ENCODE measurements at regions not wholly inside any gene's neighbourhood (a gene's known extent, or its start where the extent isn't known, plus 50 kb on each side); places are given as distances from the start of the nearest gene placed in this dataset.

DNA sequence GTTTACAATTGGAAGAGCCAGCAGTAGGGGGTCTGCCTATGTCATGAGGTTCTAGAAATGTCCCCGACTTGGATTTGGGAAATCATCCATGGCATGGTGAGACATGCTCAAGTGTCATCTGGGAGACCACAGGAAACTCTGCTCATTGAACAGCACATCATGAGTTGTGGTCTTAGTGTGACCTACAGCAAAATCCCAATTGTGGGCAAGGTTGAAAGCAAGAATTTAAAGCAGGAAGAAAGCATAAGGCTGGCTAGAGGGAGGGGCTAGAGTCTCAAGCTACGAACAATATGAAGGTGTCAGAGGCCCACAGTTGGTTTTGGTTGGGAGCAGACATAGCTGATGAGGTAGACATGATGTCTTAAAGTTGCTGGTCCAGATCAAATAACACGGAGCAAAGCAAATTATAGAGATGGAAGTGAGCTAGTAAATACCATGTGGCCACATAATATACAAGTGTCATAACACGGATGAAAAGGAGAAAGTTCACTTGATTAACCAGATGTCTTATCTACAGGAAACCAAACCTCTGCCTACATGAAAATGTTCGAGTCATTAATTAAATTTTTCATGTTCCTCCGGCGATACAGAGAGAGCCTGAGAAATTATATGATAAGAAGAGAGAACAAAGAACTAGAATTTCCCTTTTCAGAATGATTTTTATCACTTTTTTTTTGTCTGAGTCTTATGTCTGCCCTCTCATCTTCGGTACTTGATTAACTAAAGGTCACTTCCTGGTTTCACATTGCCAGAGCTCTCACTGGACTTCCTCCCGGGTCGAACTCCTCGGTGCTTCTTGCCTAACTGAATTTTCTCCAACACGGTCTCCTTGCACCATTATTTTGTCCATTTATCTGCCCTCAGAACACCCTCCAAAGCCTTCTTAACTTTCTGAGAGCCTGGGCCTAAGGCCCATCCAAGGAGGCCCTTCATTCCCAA is 67.5 kb upstream of the DUSP10 start:
- Histone ChIP-seq H3K4me3 (no peak overlapping the region), H3K9me3 (no peaks in the 10 kb centered on the region), H3K36me3 (no peaks in the 10 kb centered on the region), H3K27ac (no peak overlapping the region), H3K4me1 (no peaks in the 10 kb centered on the region), H3K27me3 (no peaks in the 10 kb centered on the region)
- WGBS, 2 donors (ENCODE audit: low coverage in 1 of 2): 50 to 55% methylated on average over 11 to 12 of the region's 12 CpGs
- no peak for TF ChIP-seq POLR2A (IDR thresholded peaks at IDR 0.05)
- no peak for TF ChIP-seq POLR2AphosphoS5 (IDR thresholded peaks at IDR 0.05)
- DNase-seq: no peak
- intact Hi-C loops (cut with DNase I; ENCODE audit: low total_unique reads) (no loop called here), in situ Hi-C loops (cut with MboI; ENCODE audit: low pct_ligation_motif_present in 1 of 4, low pct_unique_long_range_greater_than_20kb in 1 of 4, low sequenced_read_pairs in 3 of 4) (no loop called here)

DNA sequence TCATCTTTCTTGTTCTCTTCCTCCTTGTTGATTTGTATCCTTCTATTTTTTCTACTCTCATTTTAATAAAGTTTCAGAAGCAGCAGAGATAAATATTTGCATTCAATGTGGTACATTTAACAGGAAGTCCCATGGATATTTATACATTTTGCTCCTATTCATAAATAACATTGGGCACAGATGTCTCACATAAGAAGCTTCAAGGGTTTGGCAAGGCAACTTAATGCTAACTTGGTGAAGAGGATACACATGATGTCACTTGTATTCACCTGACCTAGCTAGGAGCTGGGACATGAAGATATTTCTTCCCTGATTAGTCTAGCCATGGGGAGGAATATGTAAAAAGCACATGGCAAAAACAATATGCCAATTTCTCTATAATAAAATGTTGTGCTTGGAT is 65.1 kb upstream of the DUSP10 start:
- TF ChIP-seq POLR2A (IDR thresholded peaks at IDR 0.05): no peak
- no peak for TF ChIP-seq POLR2AphosphoS5 (IDR thresholded peaks at IDR 0.05)
- TF ChIP-seq EP300 (IDR thresholded peaks at IDR 0.05; ENCODE audit: low read depth): no peak
- TF ChIP-seq, protein P1, sequence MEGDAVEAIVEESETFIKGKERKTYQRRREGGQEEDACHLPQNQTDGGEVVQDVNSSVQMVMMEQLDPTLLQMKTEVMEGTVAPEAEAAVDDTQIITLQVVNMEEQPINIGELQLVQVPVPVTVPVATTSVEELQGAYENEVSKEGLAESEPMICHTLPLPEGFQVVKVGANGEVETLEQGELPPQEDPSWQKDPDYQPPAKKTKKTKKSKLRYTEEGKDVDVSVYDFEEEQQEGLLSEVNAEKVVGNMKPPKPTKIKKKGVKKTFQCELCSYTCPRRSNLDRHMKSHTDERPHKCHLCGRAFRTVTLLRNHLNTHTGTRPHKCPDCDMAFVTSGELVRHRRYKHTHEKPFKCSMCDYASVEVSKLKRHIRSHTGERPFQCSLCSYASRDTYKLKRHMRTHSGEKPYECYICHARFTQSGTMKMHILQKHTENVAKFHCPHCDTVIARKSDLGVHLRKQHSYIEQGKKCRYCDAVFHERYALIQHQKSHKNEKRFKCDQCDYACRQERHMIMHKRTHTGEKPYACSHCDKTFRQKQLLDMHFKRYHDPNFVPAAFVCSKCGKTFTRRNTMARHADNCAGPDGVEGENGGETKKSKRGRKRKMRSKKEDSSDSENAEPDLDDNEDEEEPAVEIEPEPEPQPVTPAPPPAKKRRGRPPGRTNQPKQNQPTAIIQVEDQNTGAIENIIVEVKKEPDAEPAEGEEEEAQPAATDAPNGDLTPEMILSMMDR (IDR thresholded peaks at IDR 0.05): no peak
- no peaks in the 10 kb centered on the region for H3K27me3 ChIP-seq
- in situ Hi-C loops (cut with MboI; ENCODE audit: low pct_ligation_motif_present in 1 of 4, low pct_unique_long_range_greater_than_20kb in 1 of 4, low sequenced_read_pairs in 3 of 4) (no loop called here), intact Hi-C loops (cut with DNase I; ENCODE audit: low total_unique reads) (no loop called here)
- no peaks in the 10 kb centered on the region for H3K4me1 ChIP-seq
- H3K36me3 ChIP-seq: no peaks in the 10 kb centered on the region
- no peak for DNase-seq
- no peaks in the 10 kb centered on the region for H3K9me3 ChIP-seq
- H3K4me3 ChIP-seq: no peak overlapping the region
- H3K27ac ChIP-seq: no peak overlapping the region

DNA sequence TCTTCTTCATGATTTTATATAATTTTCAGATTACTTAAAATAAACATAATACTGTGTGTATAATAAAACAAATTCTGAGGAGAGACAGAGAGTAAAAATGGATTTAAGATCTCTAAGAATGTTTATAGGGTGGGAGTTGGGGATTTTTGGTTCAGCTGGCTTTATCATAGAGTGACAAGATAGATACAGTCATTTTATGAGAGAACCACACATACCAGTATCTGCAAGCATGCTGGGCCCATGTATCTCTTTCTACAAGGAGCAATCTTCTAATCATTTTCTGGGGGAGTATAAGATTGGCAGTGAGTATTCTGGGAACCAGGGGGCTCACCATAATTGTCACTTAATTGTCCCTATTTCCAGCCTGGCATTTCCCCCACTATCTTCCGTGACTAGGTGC is 64.3 kb upstream of the DUSP10 start:
- no peak overlapping the region for H3K4me3 ChIP-seq
- in situ Hi-C loops (cut with MboI; ENCODE audit: low pct_ligation_motif_present in 1 of 4, low pct_unique_long_range_greater_than_20kb in 1 of 4, low sequenced_read_pairs in 3 of 4) (no loop called here), intact Hi-C loops (cut with DNase I; ENCODE audit: low total_unique reads) (no loop called here)
- no peak overlapping the region for H3K27ac ChIP-seq
- H3K27me3 ChIP-seq: no peaks in the 10 kb centered on the region
- no peaks in the 10 kb centered on the region for H3K9me3 ChIP-seq
- 88 to 100% methylated on average over 1 of the region's 1 CpG for WGBS, 2 donors (ENCODE audit: low coverage in 1 of 2)
- no peak for DNase-seq
- no peaks in the 10 kb centered on the region for H3K36me3 ChIP-seq
- TF ChIP-seq POLR2A (IDR thresholded peaks at IDR 0.05) (no peak), EP300 (IDR thresholded peaks at IDR 0.05; ENCODE audit: low read depth) (no peak), POLR2AphosphoS5 (IDR thresholded peaks at IDR 0.05) (no peak)
- TF ChIP-seq, protein P1 (IDR thresholded peaks at IDR 0.05): no peak
- no peaks in the 10 kb centered on the region for H3K4me1 ChIP-seq

DNA sequence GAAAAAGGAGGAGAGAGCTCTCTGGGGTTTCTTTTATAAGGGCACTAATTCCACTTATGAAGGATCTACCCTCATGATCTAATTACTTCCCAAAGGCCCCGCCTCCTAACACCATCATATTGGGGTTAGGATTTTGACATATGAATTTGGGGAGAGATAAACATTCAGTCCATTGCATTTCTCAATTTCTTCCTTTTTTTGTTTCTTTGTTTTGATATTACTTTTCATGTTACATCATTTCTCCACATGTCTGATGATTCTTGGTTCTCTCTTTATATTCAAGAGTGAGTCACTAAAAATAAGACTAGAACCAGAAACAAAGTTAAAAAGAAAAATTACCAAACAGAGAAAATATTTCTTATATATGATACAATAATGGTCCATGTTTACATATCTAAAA is 63.2 kb upstream of the DUSP10 start:
- no peaks in the 10 kb centered on the region for H3K9me3 ChIP-seq
- H3K27ac ChIP-seq: no peak overlapping the region
- H3K36me3 ChIP-seq: no peaks in the 10 kb centered on the region
- TF ChIP-seq, protein P1 (IDR thresholded peaks at IDR 0.05): no peak
- TF ChIP-seq EP300 (IDR thresholded peaks at IDR 0.05; ENCODE audit: low read depth): no peak
- TF ChIP-seq POLR2A (IDR thresholded peaks at IDR 0.05): no peak
- no peak for TF ChIP-seq POLR2AphosphoS5 (IDR thresholded peaks at IDR 0.05)
- no peak for DNase-seq
- no peaks in the 10 kb centered on the region for H3K4me1 ChIP-seq
- 85 to 100% methylated on average over 1 of the region's 1 CpG for WGBS, 2 donors (ENCODE audit: low coverage in 1 of 2)
- no peak overlapping the region for H3K4me3 ChIP-seq
- H3K27me3 ChIP-seq: no peaks in the 10 kb centered on the region
- intact Hi-C loops (cut with DNase I; ENCODE audit: low total_unique reads): no loop called here
- in situ Hi-C loops (cut with MboI; ENCODE audit: low pct_ligation_motif_present in 1 of 4, low pct_unique_long_range_greater_than_20kb in 1 of 4, low sequenced_read_pairs in 3 of 4): no loop called here
